Peyer's patch (tissue), 4 donors: ENCODE measurements at regions not wholly inside any gene's neighbourhood (a gene's known extent, or its start where the extent isn't known, plus 50 kb on each side); places are given as distances from the start of the nearest gene placed in this dataset.

Source experiments
- DNase-seq, 3 donors: peaks; one replicate each; pipeline ENCODE4 v3.0.0-alpha.2; 2017 to 2019
- H3K27ac ChIP-seq, 4 donors: fragments of 200-600 bp; sonication (generic); one replicate each; pipeline ENCODE4 v1.5.1; 2016 to 2019
- H3K27me3 ChIP-seq, 2 donors: fragments of 200-600 bp; sonication (generic); one replicate each; pipeline ENCODE4 v1.5.1; 2019
- H3K36me3 ChIP-seq, 3 donors: fragments of 200-600 bp; sonication (generic); one replicate each; pipeline ENCODE4 v1.5.1; 2016 to 2019
- H3K4me1 ChIP-seq, 4 donors: fragments of 200-600 bp; sonication (generic); one replicate each; pipeline ENCODE4 v1.5.1; 2016 to 2019
- H3K4me3 ChIP-seq, 4 donors: fragments of 200-600 bp; sonication (generic); 1 replicate in 3 of 4; 2 replicates in 1 of 4; pipeline ENCODE4 v1.5.1; 2016 to 2019; ENCODE audit warnings: mild to moderate bottlenecking in 1 of 4
- H3K9me3 ChIP-seq, 4 donors: fragments of 200-600 bp; sonication (generic); one replicate each; pipeline ENCODE4 v1.5.1; 2016 to 2019; ENCODE audit warnings: mild to moderate bottlenecking in 1 of 4
- CTCF ChIP-seq, 6 experiments: fragments of 450-650 bp in 4 of 6; fragments of 200-600 bp in 2 of 6; sonication (generic) in 1 of 6; IDR thresholded peaks; one replicate each; pipeline ENCODE4 v1.5.1; 2017 to 2019; ENCODE audit warnings: antibody characterized with exemption in 6 of 6, mild to moderate bottlenecking in 3 of 6, moderate library complexity in 1 of 6
- POLR2A ChIP-seq, 2 donors: fragments of 450-650 bp; IDR thresholded peaks; one replicate each; pipeline ENCODE4 v1.5.1; 2017; ENCODE audit warnings: antibody characterized with exemption in 2 of 2, mild to moderate bottlenecking in 2 of 2, moderate library complexity in 2 of 2

DNA sequence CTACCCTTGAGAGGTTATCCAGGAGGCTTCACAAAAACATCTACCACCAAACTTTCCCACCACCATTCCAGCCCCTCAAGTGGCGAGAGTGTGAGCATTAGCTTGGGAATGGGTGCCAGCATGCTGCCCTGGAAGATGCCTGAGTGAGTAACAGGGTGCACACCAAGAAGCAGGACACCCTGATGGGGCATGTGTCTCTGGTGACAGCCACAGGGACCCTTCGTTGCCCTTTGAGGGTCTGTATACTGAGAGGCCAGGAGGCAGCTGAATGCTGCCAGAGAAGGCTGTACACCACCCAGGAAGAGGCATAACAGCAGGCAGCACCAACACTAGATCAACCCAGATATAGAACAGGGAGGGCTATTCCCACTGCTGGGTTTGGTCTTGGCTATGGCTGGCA, 233.6 kb upstream of the THSD7B start:
- Histone ChIP-seq H3K4me3 (no peak overlapping the region), H3K27ac (no peak overlapping the region), H3K4me1 (no peaks in the 10 kb centered on the region), H3K27me3 (no peaks in the 10 kb centered on the region), H3K36me3 (no peaks in the 10 kb centered on the region), H3K9me3 (no peaks in the 10 kb centered on the region)
- no peak for DNase-seq
- TF ChIP-seq POLR2A (IDR thresholded peaks at IDR 0.05), result no peak
- no peak for TF ChIP-seq CTCF (IDR thresholded peaks at IDR 0.05)

DNA sequence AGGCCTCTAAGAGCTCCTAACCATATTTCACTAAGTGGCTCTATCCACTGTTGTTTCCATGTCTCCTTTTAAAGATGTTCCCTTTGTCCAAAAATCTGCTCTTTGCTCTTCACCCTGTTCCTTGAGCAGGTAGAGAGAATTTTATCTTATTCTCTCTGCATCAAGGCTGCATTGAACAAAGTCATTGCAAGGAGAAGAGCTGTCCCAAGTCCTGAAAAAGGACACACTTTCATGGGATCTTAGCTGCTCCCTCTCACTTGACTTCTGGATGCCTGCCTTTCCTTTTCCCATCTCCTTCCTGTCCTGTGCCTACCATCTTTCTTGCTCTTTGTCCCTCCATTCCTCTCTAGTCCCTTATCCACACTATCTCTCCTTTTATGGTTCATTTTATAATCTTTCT, 235.2 kb upstream of the THSD7B start:
- H3K27ac ChIP-seq, result no peak overlapping the region
- H3K4me3 ChIP-seq, result no peak overlapping the region
- H3K36me3 ChIP-seq, result no peaks in the 10 kb centered on the region
- no peaks in the 10 kb centered on the region for H3K4me1 ChIP-seq
- no peaks in the 10 kb centered on the region for H3K9me3 ChIP-seq
- DNase-seq, result no peak
- no peaks in the 10 kb centered on the region for H3K27me3 ChIP-seq
- TF ChIP-seq CTCF (IDR thresholded peaks at IDR 0.05), result no peak
- no peak for TF ChIP-seq POLR2A (IDR thresholded peaks at IDR 0.05)

DNA sequence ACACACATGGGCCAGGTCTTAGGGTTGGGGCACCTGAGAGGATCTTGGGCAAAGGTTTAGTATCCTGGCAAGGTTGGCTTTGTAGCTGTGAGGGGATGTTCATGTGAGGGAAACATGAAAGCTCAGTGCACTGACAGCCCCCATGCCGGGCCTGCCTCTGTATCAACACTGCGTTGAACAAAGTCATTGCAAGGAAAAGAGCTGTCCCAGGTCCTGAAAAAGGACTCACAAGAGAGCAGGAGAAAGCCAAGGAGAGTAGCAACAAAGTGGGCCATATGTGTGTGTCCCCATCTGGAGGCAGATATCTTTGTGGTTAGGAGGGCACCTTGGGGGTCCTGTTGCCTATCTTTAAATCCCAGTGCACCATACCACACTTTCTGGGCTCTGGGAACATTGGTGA, 237.8 kb upstream of the THSD7B start:
- TF ChIP-seq CTCF (IDR thresholded peaks at IDR 0.05), result no peak
- TF ChIP-seq POLR2A (IDR thresholded peaks at IDR 0.05), result no peak
- Histone ChIP-seq H3K36me3 (no peaks in the 10 kb centered on the region), H3K27ac (no peak overlapping the region), H3K27me3 (no peaks in the 10 kb centered on the region), H3K4me1 (no peaks in the 10 kb centered on the region), H3K4me3 (no peak overlapping the region), H3K9me3 (no peaks in the 10 kb centered on the region)
- no peak for DNase-seq

- no peaks in the 10 kb centered on the region for H3K9me3 ChIP-seq
- H3K4me3 ChIP-seq, result no peak overlapping the region
- no peaks in the 10 kb centered on the region for H3K36me3 ChIP-seq
- TF ChIP-seq CTCF (IDR thresholded peaks at IDR 0.05), result no peak
- TF ChIP-seq POLR2A (IDR thresholded peaks at IDR 0.05), result no peak
- H3K4me1 ChIP-seq, result no peaks in the 10 kb centered on the region
- no peak overlapping the region for H3K27ac ChIP-seq
- H3K27me3 ChIP-seq, result no peaks in the 10 kb centered on the region
- DNase-seq, result no peak
Measured at GRCh38 chr2:136522724-136523123, 242.6 kb upstream of the THSD7B start.

- H3K36me3 ChIP-seq, result no peaks in the 10 kb centered on the region
- H3K27me3 ChIP-seq, result no peaks in the 10 kb centered on the region
- TF ChIP-seq POLR2A (IDR thresholded peaks at IDR 0.05), result no peak
- no peak for TF ChIP-seq CTCF (IDR thresholded peaks at IDR 0.05)
- DNase-seq, result no peak
- no peak overlapping the region for H3K4me3 ChIP-seq
- H3K9me3 ChIP-seq, result no peaks in the 10 kb centered on the region
- H3K4me1 ChIP-seq, result no peaks in the 10 kb centered on the region
- H3K27ac ChIP-seq, result no peak overlapping the region
Measured at GRCh38 chr2:136517716-136518115, 247.6 kb upstream of the THSD7B start.

- H3K27me3 ChIP-seq, result no peaks in the 10 kb centered on the region
- H3K9me3 ChIP-seq, result no peaks in the 10 kb centered on the region
- no peaks in the 10 kb centered on the region for H3K36me3 ChIP-seq
- no peaks in the 10 kb centered on the region for H3K4me1 ChIP-seq
- H3K4me3 ChIP-seq, result no peak overlapping the region
- TF ChIP-seq CTCF (IDR thresholded peaks at IDR 0.05) (no peak), POLR2A (IDR thresholded peaks at IDR 0.05) (no peak)
- DNase-seq, result no peak
- H3K27ac ChIP-seq, result no peak overlapping the region
Measured at GRCh38 chr2:136510244-136510643, 255.1 kb upstream of the THSD7B start.
